ENCODE measurements at regions not wholly inside any gene's neighbourhood (a gene's known extent, or its start where the extent isn't known, plus 50 kb on each side); places are given as distances from the start of the nearest gene placed in this dataset.

DNA sequence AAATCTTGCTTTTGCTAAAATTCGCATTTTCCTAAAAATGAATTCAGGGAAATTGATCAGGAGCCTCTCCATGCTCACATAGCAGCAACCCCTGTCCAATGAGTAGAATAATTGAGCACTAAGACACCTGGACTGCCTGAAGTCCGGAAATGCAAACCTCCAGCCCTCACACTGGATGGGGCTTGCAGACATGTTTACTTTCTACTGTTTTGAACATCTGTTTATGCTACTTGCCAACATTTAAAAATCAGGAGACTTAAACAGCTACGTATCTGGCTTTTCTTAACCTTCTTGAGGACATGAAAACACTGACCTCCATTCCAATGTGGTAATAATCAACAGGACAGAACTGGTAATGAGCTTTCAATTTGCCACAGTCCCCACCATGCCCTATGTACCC lies 184.4 kb downstream of the SHOX2 start:
- Histone ChIP-seq H3K27ac (no peak overlapping the region), H3K4me1 (no peaks in the 10 kb centered on the region), H3K4me3 (no peak overlapping the region), H3K27me3 (no peaks in the 10 kb centered on the region), H3K36me3 (no peaks in the 10 kb centered on the region), H3K9me3 (no peaks in the 10 kb centered on the region)
- intact Hi-C loops (cut with DNase I): no loop called here
- no peak for DNase-seq
- WGBS, 4 donors: 58 to 70% (median 66%) methylated on average over 3 of the region's 3 CpGs
- no peak for TF ChIP-seq CTCF (IDR thresholded peaks at IDR 0.05)
- TF ChIP-seq POLR2A (IDR thresholded peaks at IDR 0.05): no peak
- no peak for ATAC-seq

- no peak for DNase-seq
- TF ChIP-seq POLR2A (IDR thresholded peaks at IDR 0.05): no peak
- no peak for TF ChIP-seq CTCF (IDR thresholded peaks at IDR 0.05)
- Histone ChIP-seq H3K36me3 (no peaks in the 10 kb centered on the region), H3K27ac (no peak overlapping the region), H3K27me3 (no peaks in the 10 kb centered on the region), H3K4me1 (no peaks in the 10 kb centered on the region), H3K9me3 (no peaks in the 10 kb centered on the region), H3K4me3 (no peak overlapping the region)
- WGBS, 4 donors: 77 to 81% (median 80%) methylated on average over 19 of the region's 19 CpGs
- ATAC-seq: no peak
- intact Hi-C loops (cut with DNase I): no loop called here
Measured at GRCh38 chr3:157920822-157921700, 185.2 kb downstream of the SHOX2 start.

DNA sequence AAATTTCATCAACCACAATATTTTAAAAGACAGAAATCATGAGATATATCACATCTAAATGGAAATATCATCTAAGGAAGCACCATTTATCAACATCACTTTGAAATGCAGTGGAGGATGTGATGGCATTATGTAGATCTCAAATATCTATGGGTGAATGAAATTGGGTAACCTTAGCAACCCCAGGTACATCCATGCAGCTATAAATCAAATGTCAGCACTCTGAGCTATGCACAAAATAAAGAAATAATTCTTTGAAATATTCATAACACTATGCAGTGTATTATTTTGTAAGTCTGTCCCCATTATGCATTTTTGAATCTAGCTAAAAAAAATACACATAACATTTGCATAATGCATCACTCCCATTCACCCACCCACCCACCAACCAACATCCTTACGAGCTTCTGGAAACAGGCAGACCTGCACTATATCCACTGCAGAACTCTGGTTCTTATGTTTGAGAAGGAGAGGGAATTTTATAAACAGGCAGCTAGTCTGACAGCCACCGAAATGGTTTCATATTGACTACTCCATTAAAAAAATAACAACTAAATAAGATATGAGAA lies 186.8 kb downstream of the SHOX2 start:
- TF ChIP-seq CTCF (IDR thresholded peaks at IDR 0.05): no peak
- no peak for TF ChIP-seq POLR2A (IDR thresholded peaks at IDR 0.05)
- DNase-seq (no peak), ATAC-seq (no peak)
- Histone ChIP-seq H3K27me3 (no peaks in the 10 kb centered on the region), H3K27ac (no peak overlapping the region), H3K9me3 (no peaks in the 10 kb centered on the region), H3K4me1 (no peaks in the 10 kb centered on the region), H3K4me3 (no peak overlapping the region), H3K36me3 (no peaks in the 10 kb centered on the region)
- intact Hi-C loops (cut with DNase I): no loop called here
- 65 to 82% (median 79%) methylated on average over 2 of the region's 2 CpGs for WGBS, 4 donors

DNA sequence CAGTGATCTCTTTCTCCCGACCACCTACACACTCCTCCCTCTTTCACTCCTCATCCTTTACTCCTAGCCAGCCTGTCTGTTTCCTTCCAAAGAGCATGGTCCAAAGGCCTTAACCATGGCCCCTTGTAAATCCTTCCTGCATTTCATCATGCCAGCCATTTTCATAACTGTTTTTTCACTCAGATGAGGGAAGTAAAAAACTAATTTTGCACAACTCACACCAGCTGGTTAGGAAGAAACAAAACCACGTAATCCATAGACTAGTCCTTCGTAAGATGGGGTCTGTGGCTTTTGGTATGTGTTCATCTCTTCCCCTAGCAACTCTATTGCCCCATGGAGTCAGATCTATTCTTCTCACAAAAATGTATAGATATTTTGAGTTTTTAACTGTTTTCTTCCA lies 187.8 kb downstream of the SHOX2 start:
- Histone ChIP-seq H3K27ac (no peak overlapping the region), H3K27me3 (no peaks in the 10 kb centered on the region), H3K36me3 (no peaks in the 10 kb centered on the region), H3K9me3 (no peaks in the 10 kb centered on the region), H3K4me3 (no peak overlapping the region), H3K4me1 (no peaks in the 10 kb centered on the region)
- ATAC-seq (no peak), DNase-seq (no peak)
- intact Hi-C loops (cut with DNase I): no loop called here
- no peak for TF ChIP-seq CTCF (IDR thresholded peaks at IDR 0.05)
- TF ChIP-seq POLR2A (IDR thresholded peaks at IDR 0.05): no peak
- WGBS, 4 donors: 66 to 70% (median 68%) methylated on average over 3 of the region's 3 CpGs
